HL-60/S4 treated with phorbol 12-myristate 13-acetate at 8.2 ng/mL for 4 days and 3 days (cell line): ENCODE measurements at regions not wholly inside any gene's neighbourhood (a gene's known extent, or its start where the extent isn't known, plus 50 kb on each side); places are given as distances from the start of the nearest gene placed in this dataset.
"Not testable (repeated sequence)": the region's sequence is repeated elsewhere in the genome, so short reads cannot be mapped to it uniquely, and the experiment has no call there.

ENCODE experiments used
- in situ Hi-C: fragments of 300-500 bp; cut with MboI; formaldehyde crosslinking; loops from 2 replicates; pipeline ENCODE4 v1.15.0; 2022; ENCODE audit warnings: low sequenced_read_pairs

GRCh38 chrX:9370893-9371292 lies 94.0 kb upstream of the TBL1X start:
- in situ Hi-C loops, result no loop called here

- in situ Hi-C loops, result no loop called here
These were observed 92.0 kb upstream of the TBL1X start for GRCh38 chrX:9372866-9373265.

- in situ Hi-C loops, result no loop called here
These were observed 91.1 kb upstream of the TBL1X start for GRCh38 chrX:9373789-9374188.

GRCh38 chrX:9374555-9374954 lies 90.3 kb upstream of the TBL1X start:
- in situ Hi-C loops, result no loop called here

- in situ Hi-C loops, result no loop called here
These were observed 88.7 kb upstream of the TBL1X start for GRCh38 chrX:9376111-9376510.

GRCh38 chrX:9377216-9377615 lies 87.6 kb upstream of the TBL1X start:
- in situ Hi-C loops, result not testable (repeated sequence)

- in situ Hi-C loops, result no loop called here
These were observed 85.7 kb upstream of the TBL1X start for GRCh38 chrX:9378980-9379696.

GRCh38 chrX:9379697-9380551 lies 84.9 kb upstream of the TBL1X start:
- in situ Hi-C loops, result no loop called here

- in situ Hi-C loops, result no loop called here
These were observed 81.2 kb upstream of the TBL1X start for GRCh38 chrX:9383655-9384054.

GRCh38 chrX:9388450-9388849 lies 76.4 kb upstream of the TBL1X start:
- in situ Hi-C loops, result no loop called here

GRCh38 chrX:9390121-9390520 lies 74.7 kb upstream of the TBL1X start:
- in situ Hi-C loops, result no loop called here

GRCh38 chrX:9390693-9391368 lies 74.0 kb upstream of the TBL1X start:
- in situ Hi-C loops, result no loop called here

GRCh38 chrX:9392445-9392844 lies 72.4 kb upstream of the TBL1X start:
- in situ Hi-C loops, result no loop called here

GRCh38 chrX:9393571-9393970 lies 71.3 kb upstream of the TBL1X start:
- in situ Hi-C loops, result no loop called here

- in situ Hi-C loops, result no loop called here
These were observed 70.6 kb upstream of the TBL1X start for GRCh38 chrX:9394212-9394611.

GRCh38 chrX:9396930-9397329 lies 67.9 kb upstream of the TBL1X start:
- in situ Hi-C loops, result no loop called here

- in situ Hi-C loops, result no loop called here
These were observed 63.8 kb upstream of the TBL1X start for GRCh38 chrX:9401051-9401450.

GRCh38 chrX:9403374-9403773 lies 61.5 kb upstream of the TBL1X start:
- in situ Hi-C loops, result no loop called here

GRCh38 chrX:9405635-9406034 lies 59.2 kb upstream of the TBL1X start:
- in situ Hi-C loops, result not testable (repeated sequence)

GRCh38 chrX:9410889-9411288 lies 54.0 kb upstream of the TBL1X start:
- in situ Hi-C loops, result not testable (repeated sequence)

GRCh38 chrX:9411682-9412081 lies 53.2 kb upstream of the TBL1X start:
- in situ Hi-C loops, result not testable (repeated sequence)

- in situ Hi-C loops, result no loop called here
These were observed 50.4 kb upstream of the TBL1X start for GRCh38 chrX:9414416-9414815.
